ENCODE measurements at regions not wholly inside any gene's neighbourhood (a gene's known extent, or its start where the extent isn't known, plus 50 kb on each side); places are given as distances from the start of the nearest gene placed in this dataset.

GRCh38 chr15:66911131-66911700 lies 154.2 kb upstream of the SMAD3 start (continued):
- no peak for TF ChIP-seq ZNF462 (CRISPR knock-in tag; IDR thresholded peaks at IDR 0.05)
- TF ChIP-seq CREB1 (CRISPR knock-in tag; IDR thresholded peaks at IDR 0.05; ENCODE audit: low read depth) = no peak

GRCh38 chr15:66912001-66912400 lies 153.4 kb upstream of the SMAD3 start:
- no peaks in the 10 kb centered on the region for H3K4me1 ChIP-seq (ENCODE audit: insufficient read depth)
- H3K27me3 ChIP-seq (ENCODE audit: insufficient read depth) = no peaks in the 10 kb centered on the region
- H3K4me1 Mint-ChIP-seq = no peaks in the 10 kb centered on the region
- no peaks in the 10 kb centered on the region for H3K36me3 ChIP-seq (ENCODE audit: insufficient read depth)
- no peak overlapping the region for H3K27ac Mint-ChIP-seq
- H3K27ac ChIP-seq (ENCODE audit: low read depth) = no peak overlapping the region
- peaks cover 16% of the 10 kb centered on the region; the same call in 1 of the 2 replicates for H3K9me2 ChIP-seq (ENCODE audit: insufficient read depth)
- no peaks in the 10 kb centered on the region for H3F3A ChIP-seq (replicated peaks; ENCODE audit: low read depth)
- H3K4me3 ChIP-seq = no peak overlapping the region
- DNase-seq (ENCODE audit: low spot score) = no peak
- ATAC-seq = no peak
- H3K27me3 Mint-ChIP-seq (ENCODE audit: insufficient read depth, low read depth, poor library complexity) = peaks cover 10% of the 10 kb centered on the region
- H3K79me2 ChIP-seq (replicated peaks; ENCODE audit: insufficient read depth) = no peaks in the 10 kb centered on the region
- no peak overlapping the region for H3K4me3 Mint-ChIP-seq
- H3K9me3 Mint-ChIP-seq = peaks cover 8% of the 10 kb centered on the region
- no peaks in the 10 kb centered on the region for H4K20me1 ChIP-seq (replicated peaks; ENCODE audit: insufficient read depth)
- H2AFZ ChIP-seq = no peak overlapping the region
- H3K4me2 ChIP-seq = no peak overlapping the region
- peaks cover 5% of the 10 kb centered on the region; the same call in 2 of the 3 replicates for H3K36me3 Mint-ChIP-seq (ENCODE audit: low read depth)
- no peak for TF ChIP-seq ETS1 (IDR thresholded peaks at IDR 0.05)
- no peak for TF ChIP-seq EZH2 (IDR thresholded peaks at IDR 0.05; ENCODE audit: low read depth, unreplicated experiment)
- TF ChIP-seq STAT1 (IDR thresholded peaks at IDR 0.05; ENCODE audit: unreplicated experiment) = no peak
- no peak for TF ChIP-seq ZNF331 (CRISPR knock-in tag; IDR thresholded peaks at IDR 0.05; ENCODE audit: low read depth)
- TF ChIP-seq CTCF (conservative IDR thresholded peaks at IDR 0.05; ENCODE audit: low read depth in 2 of 2) = no peak

All from GM23338 (cell line).